ENCODE measurements at regions not wholly inside any gene's neighbourhood (a gene's known extent, or its start where the extent isn't known, plus 50 kb on each side); places are given as distances from the start of the nearest gene placed in this dataset.

DNA sequence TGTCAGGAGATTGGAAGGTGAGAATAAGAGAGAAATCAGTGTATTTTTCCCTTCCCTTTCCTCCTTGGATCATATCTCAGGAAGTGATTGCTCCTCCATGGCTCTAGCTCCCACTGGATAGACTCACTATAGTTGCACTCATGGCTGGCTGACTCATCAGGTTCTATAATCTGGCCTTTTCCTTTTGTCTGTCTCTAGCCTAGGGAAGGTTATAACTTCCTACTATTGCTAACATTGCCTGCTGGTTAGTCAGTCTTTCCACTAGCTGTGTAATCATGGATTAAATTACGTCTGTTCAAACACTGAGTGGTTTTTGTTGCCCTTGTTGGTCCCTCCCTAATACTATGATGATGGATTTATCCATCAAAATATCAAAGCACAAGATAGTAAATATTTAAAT, 195.5 kb upstream of the VEGFC start:
- peak; percentile 10 to 33 for DNase-seq

DNA sequence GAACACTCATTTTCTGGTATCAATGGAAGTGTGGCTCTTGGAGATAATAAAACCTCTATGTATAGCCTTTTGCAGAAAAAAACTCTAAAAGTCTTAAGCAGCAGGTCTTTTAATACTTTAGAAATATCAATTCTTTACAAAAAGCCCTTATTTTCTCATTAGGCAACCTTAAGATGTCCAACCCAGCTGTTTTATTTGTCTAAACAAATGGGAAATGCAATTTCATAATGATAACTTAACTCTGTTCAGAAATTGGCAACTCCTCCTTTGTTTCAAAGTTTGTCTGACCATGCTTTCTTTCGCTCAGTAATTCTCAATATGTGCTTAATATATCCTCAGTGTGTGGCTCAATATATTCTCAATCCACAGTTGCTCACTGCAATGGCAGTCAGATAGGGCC, 196.5 kb upstream of the VEGFC start:
- DNase-seq = no peak

DNA sequence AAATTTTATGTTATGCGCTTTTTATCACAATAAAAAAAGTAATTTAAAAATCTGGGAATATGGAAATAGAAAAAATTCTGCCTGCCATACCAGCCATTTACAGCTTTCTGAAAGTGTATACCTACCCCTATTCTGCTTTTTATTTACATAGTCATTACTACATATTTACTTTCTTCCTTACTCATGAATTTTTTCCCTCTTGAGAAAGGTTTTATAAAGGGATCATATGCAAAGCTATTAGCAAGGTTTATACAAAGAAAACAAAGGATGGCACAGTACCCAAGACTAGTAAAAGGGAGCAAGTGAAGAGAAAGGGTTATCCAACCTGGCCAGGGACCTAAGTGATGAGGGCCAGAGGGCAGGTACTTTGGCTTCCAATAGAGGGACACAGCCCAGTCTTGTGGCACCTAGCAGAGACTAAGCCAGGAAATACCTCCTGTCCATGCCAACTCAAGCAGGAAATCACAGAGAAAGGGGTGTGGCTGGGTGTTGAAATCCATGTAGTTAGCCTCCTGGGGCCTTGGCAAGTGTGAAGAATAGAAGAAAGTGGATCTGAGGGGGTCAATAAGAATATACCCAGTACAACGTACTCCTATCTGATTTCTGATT, 207.3 kb upstream of the VEGFC start:
- DNase-seq = no peak

- DNase-seq = no peak
Measured at GRCh38 chr4:177001271-177002175, 208.8 kb upstream of the VEGFC start.

GRCh38 chr4:177005674-177006230, 213.0 kb upstream of the VEGFC start:
- peak; percentile 61 to 71 for DNase-seq

DNA sequence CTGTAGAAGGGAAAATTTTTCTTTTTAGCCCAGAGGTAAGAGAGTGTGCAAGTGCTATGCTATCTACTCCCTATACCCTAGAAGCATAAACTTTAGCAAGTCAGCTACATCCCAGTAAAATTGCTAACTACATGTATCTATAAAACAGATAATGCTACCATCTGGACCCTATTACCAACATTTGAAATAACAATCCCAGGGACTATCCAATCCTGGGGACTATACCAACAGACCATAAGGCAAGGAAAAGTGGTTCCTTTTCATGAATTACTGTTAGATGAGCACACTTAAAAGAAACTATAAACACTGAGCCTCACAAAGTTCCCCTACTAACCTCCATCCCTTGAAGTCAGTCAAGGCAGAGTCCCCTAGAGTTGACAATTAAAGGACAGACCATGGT, 213.6 kb upstream of the VEGFC start:
- no peak for DNase-seq

DNA sequence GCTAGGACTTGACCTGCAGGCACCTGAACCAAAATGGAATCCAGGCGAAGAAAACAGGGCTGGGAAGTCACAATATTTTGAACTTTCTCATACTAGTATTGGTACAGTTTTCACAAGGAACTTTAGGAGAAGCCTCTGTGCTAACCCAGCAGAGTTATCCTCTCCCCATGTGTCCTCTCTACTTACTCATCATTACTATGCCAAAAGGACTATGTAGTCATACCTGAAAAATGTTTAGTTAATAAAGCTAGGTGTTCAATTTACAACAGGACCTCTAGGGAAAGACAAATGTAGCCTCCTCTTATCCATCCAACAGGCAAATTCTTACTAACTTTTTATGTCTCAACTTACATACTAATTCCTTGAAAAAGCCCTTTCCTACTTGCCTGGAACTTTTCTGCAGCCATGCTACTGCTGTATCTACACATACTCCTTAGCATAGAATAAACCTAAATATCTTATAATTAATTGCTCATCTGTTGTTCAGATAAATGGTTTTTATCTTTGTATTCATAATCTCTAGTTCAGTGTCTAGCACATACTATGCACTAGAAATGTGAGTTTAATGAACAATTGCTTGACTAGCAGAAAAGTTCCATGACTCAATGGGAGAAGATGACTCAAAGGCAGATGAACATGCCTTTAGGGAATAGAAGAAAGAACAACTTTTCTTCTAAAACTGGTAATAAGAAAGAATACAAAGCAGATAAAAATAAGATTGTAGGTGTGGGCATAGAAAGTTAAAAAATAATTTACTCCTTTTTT, 215.5 kb upstream of the VEGFC start:
- DNase-seq = no peak

DNA sequence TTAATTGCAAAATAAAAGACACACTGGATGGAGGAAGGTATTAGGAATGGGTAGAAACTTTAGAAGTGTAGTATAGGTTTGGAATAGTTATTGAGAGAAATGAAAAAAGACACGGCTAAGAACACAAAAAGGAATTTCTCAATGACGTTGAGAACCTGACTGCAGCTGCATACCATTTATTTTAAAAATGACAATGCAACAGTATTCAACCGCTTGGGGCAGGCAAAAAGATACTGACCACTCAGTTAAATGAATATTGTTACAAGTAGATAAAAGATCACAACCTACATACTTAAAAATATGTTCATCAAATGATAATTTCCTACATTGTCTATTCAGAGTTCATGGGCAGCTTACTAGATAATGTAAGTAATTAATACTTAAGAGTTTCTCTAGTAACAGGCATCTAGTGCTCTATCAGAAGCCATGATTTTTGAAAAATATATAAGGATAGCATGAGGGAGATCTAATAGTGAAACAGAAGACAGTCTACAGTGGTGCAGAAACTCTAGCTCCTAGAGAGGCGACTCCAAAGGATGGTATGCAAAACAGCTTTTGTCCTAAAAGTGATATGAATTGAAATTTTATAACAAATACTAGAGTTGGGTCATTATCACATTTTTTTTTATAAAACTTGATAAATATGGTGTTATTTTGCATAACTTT, 216.2 kb upstream of the VEGFC start:
- DNase-seq = no peak

DNA sequence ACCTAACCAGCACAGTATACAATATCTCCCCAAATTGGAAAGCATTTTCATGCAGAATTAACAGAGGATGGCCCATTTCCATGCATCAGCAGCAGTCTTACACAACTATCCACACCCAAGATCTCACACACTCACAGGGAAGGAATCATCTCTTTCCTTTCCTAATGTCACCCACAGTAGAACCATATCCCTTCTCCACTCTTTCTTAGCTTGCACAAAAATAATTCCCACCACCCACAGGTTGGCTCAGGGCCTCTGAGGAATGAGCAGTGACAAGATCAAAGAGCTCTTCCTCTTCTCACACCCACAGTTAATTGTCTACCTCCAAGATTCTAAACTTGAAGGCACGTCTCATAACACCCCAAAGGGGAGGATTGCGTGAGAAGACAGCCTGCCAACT, 217.7 kb upstream of the VEGFC start:
- DNase-seq = peak in 1 of 2 donors; percentile 5

GRCh38 chr4:177012918-177013545, 220.3 kb upstream of the VEGFC start:
- DNase-seq = no peak

DNA sequence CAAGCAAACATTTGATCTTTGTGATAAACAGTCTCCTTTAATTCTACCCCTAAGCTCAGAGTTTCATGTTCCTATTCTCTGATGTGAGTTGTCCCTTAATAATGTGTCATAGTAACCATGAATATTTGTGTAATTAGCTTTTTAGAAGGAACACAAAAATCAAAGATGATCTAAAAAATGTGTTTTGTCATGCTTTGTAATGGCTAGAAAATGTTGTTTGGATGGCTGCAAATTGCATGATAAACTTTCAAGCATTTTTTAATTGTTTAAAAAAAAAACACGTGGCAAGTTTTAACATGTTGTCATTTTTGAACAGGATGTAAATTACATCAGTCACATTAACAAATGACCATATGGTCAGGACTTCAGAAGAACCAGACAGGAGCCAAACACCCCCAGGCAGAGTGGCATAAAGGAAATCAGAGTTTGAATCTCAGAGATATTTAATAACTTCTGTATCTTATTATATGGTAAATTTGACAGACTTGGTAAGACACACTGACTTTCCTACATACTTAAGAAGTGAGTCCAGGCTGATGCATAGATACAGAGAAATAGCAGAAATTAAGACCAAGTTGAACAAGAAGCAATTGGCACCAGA, 223.9 kb upstream of the VEGFC start:
- DNase-seq = no peak

GRCh38 chr4:177023951-177024350, 231.2 kb upstream of the VEGFC start:
- DNase-seq = no peak

- no peak for DNase-seq
Measured at GRCh38 chr4:177032341-177032740, 239.6 kb upstream of the VEGFC start.

DNA sequence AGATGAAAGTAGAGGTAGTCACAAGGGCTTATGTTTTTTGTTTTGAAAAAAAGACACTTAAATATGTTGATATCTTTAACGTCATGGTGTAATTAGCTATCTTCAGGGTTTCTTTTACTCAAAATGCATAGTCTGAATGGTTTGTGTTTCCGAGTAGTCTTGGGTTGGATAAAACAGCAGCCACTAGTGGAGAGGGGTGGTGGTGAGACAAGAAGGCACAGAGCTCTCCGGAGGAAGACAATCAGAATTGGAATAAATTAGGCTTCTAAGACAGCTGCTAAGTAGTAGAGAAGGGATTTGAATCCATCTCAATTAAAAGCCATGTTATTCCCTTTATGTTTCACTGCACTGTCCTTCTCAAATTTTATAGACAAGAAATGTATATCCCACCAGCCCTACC, 240.4 kb upstream of the VEGFC start:
- DNase-seq = no peak

DNA sequence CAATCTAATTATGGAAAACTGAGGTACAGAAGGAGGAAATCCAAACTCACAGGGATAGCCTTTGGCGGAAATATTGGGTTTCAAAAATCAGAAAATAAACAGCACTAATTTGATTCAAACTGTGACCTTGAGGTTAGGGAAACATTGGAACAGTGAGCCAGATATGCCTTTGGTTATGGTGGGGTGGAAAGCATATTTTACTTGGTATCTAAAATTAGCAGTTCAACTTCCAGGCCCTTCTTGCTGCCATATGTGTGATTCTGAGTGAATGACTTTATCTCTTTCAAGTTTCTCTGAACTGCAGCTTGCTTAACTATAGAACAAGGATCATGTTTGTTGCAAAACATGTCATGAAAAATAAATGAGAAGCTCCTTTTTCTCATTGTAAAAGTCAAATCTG, 240.9 kb upstream of the VEGFC start:
- no peak for DNase-seq

DNA sequence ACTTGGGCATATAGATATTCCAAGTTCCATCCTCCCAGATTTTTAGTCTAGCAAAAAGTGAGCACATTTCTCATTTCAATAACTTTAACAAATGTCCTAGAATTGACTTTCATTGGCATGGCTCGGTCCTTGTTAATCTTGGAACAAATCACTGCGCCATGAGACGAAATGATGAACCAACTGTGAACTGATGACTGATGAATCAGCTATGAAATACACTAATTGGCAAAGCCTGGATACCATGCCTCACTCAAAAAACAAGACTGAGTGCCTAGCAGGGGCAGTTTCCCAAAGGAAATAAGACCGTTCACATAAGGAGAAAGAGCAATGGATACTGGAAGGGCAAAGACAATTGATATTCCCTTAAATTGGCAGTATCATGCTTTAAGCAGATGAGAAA, 248.6 kb upstream of the VEGFC start:
- no peak for DNase-seq

DNA sequence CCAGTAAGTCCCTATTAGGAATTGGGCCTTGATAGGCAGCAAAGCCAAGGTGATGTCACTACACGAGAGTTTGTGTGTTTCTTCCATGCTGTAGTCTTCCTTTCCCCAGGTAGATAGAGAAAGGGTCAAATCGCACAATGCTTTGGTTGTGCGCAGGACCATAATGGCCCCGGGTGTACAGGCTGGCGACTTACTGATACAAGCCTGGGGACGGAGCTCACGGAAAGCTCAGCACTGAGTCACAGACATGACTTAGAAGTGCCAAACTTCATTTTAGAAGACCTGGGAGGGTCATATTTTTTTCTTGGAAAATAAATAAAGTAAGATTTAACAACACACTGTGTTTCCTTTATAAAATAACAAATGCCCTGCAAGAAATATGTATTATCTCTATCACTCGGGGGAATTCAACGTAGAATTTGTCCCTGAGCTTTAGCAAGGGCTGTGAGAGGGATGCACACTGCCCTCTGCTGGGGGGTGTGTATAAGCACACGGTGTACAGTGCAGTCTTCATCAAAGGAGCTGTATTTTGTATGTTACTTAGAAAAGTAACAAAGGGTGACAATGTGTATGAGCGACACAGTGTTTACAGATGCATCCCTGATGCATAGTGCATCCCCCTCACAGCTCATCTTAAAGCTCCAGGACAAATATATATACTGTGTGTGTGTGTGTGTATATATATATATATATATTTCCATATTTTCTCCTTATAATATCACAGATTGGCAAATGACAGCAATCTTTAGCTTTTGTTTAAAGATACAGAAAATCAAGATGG, 254.5 kb upstream of the VEGFC start:
- DNase-seq = peak; percentile 34 to 74

DNA sequence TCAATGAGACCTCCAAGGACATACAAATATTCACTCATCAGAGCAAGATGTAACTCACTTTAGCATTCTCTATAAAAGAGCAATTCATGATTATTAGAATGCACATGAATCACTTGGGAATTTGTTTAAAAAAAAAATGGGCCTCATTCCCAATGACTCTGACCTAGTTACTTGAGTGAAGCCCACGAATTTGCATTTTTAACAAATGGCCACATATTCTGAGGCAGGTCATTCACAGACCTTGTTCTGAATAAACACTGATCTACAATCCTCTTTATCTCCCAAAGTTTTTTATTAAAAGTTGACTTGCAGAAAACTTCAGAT, 255.1 kb upstream of the VEGFC start:
- no peak for DNase-seq

DNA sequence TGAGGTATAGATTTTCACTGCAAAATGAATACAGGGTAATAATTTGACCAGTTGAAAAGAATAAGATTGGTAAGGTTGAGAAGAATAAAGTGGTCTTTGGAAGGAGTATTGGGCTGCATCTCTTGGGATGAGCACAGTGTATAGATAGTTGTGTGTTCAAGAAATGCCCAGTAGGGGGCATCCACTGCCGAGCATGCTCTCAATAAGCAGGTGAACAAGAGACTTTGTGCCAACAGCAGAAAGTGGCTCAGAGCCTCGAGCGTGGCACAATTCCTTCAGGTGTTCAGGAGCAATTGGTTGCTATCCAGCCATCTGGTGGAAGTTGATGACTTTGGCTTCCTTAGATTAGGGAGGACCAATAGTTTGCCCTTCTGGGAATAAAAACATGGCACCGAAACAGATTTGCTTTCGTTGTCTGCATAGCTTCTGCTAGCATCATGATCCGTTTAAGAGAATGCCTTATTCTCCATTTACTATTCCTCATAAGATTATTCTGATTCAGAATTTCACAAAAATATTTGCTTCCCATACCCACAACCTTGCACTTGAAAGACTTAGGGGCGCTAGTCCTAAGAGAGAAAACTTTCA, 258.1 kb upstream of the NEIL3 start:
- DNase-seq = peak in 1 of 2 donors; percentile 62

DNA sequence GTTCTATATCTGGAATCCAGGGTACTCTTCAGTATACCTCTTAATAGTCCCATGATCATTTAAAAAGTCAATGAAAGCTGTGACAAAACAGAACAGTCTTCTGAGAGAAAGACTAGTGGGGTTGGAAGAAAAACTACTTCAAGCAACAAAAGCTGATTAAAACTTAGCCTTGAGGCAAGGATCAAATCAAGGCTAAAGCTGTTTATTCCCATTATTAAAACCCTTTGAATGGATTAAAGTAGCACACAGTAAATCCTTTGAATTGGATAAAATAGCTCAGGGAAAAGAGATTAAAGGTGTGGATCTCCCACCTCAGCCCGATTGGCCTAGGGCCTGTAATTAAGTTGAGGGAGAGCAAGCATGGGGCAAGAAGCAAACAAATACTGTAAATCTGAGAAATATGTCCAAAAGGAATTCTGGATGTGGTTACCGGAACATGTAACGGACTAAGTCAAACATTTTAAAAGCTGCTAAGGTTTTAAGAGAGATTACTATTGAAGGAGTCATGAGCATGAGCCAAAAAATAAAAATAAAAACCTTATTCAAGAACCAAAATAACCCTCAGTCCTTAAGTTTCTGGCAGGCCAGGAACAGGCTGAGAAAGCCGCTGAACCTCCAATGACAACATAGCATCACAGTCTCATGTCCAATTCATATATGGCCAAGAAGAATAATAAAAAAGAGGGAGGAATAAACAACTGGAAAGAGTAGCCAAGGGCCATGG, 257.3 kb upstream of the NEIL3 start:
- no peak for DNase-seq

Data from inflammatory macrophage treated with lipopolysaccharide for 1 hour (primary cell).